ENCODE measurements at regions not wholly inside any gene's neighbourhood (a gene's known extent, or its start where the extent isn't known, plus 50 kb on each side); places are given as distances from the start of the nearest gene placed in this dataset.

- Histone ChIP-seq H3K9me3 (no peaks in the 10 kb centered on the region), H3K4me3 (no peak overlapping the region), H3K36me3 (peaks cover 0 to 5% (median 0%) of the 10 kb centered on the region in 4 donors), H3K27ac (replicated peaks in 1 of 4) (peak overlapping the region in 1 of 4 donors; percentile 41), H3K4me1 (peaks cover 16 to 33% (median 29%) of the 10 kb centered on the region in 4 donors), H3K27me3 (no peaks in the 10 kb centered on the region)
- 38% methylated on average over 1 of the region's 1 CpG for WGBS
- TF ChIP-seq EP300 (IDR thresholded peaks at IDR 0.05): no peak
- TF ChIP-seq POLR2A (IDR thresholded peaks at IDR 0.05; ENCODE audit: low read depth): no peak
- TF ChIP-seq CTCF (IDR thresholded peaks at IDR 0.05): no peak
- DNase-seq (ENCODE audit: extremely low spot score): no peak
- intact Hi-C loops (cut with DNase I): no loop called here
Observed at GRCh38 chr6:22067122-22067521, 229.7 kb downstream of the PRL start.

GRCh38 chr6:22067671-22068070 is 229.2 kb downstream of the PRL start:
- no peak overlapping the region for H3K4me3 ChIP-seq
- intact Hi-C loops (cut with DNase I): no loop called here

DNA sequence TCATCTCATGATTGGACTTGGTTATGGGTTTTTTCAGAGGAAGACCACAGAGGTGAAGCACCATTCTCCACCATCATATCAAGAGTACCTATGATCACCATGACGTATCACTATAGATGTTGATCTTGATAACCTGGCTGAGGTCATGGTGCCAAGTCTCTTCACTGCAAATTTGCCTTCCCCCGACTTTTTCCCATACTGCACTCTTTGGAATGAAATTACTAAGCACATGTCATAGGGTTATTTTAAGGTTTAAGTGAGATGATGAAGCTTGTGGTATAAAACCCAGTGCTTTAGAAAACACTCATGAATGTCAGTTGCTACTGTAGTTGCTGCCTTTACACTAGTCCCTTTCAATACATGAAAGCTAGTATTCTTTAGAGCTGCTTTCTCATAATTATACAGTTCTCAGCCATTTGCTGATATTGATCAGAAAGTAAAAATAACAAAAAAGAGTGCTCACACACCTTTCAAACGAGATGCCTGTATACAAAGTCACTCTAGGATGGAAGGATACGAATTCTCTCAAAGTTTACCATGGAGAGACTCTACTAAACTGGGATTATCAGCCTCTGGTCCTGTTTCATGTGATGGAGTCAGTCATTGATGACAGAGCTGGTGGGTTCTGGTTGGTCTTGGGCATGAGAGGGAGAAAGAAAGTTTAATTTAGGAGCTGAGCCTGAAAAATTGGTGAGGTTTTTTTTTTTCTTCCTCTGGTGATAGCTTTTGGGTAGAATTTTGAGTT is 228.1 kb downstream of the PRL start:
- intact Hi-C loops (cut with DNase I): no loop called here
- H3K27ac ChIP-seq (replicated peaks in 1 of 4): no peak overlapping the region
- no peaks in the 10 kb centered on the region for H3K9me3 ChIP-seq
- H3K27me3 ChIP-seq: no peaks in the 10 kb centered on the region
- 92% methylated on average over 4 of the region's 4 CpGs for WGBS
- DNase-seq (ENCODE audit: extremely low spot score): no peak
- no peak overlapping the region for H3K4me3 ChIP-seq
- no peaks in the 10 kb centered on the region for H3K36me3 ChIP-seq
- H3K4me1 ChIP-seq: peaks cover 19 to 30% (median 28%) of the 10 kb centered on the region in 4 donors
- TF ChIP-seq POLR2AphosphoS5 (IDR thresholded peaks at IDR 0.05) (no peak), EP300 (IDR thresholded peaks at IDR 0.05) (no peak), POLR2A (IDR thresholded peaks at IDR 0.05; ENCODE audit: low read depth) (no peak), CTCF (IDR thresholded peaks at IDR 0.05) (no peak)

More at GRCh38 chr6:22067671-22068070, 229.2 kb downstream of the PRL start:
- TF ChIP-seq EP300 (IDR thresholded peaks at IDR 0.05) (no peak), POLR2AphosphoS5 (IDR thresholded peaks at IDR 0.05) (no peak), CTCF (IDR thresholded peaks at IDR 0.05) (no peak), POLR2A (IDR thresholded peaks at IDR 0.05; ENCODE audit: low read depth) (no peak)
- H3K27ac ChIP-seq (replicated peaks in 1 of 4): no peak overlapping the region
- H3K9me3 ChIP-seq: no peaks in the 10 kb centered on the region
- H3K4me1 ChIP-seq: peaks cover 19 to 33% (median 30%) of the 10 kb centered on the region in 4 donors
- peaks cover 0 to 5% (median 0%) of the 10 kb centered on the region in 4 donors for H3K36me3 ChIP-seq
- DNase-seq (ENCODE audit: extremely low spot score): no peak
- H3K27me3 ChIP-seq: no peaks in the 10 kb centered on the region
- 95% methylated on average over 2 of the region's 2 CpGs for WGBS

DNA sequence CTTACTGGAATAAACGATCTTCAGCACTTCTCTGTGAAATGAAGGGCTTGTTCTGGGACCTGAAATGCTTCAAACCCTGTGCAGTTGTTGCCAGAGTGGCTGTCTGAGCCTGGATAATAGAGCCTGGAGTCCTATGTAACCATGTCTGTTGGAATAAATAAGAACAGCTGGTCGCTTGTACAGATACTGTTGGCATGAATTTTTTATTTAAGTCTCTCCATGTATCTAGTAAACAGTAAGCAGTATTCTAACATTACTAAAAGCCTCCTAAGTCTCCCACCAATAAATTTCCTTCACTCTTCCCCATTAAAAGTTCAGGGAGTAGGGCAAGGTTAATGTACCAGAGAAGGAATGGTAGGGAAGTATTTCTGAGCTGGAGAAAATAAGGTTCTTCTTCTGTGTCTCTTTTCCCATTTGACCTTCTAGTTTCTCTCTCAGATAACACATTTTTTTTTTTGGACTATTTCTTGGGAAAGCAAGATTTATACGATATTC is 227.5 kb downstream of the PRL start:
- no peak overlapping the region for H3K27ac ChIP-seq (replicated peaks in 1 of 4)

More for the DNA sequence above, 227.5 kb downstream of the PRL start:
- WGBS: 78% methylated on average over 3 of the region's 3 CpGs
- Histone ChIP-seq H3K27me3 (no peaks in the 10 kb centered on the region), H3K4me3 (no peak overlapping the region), H3K4me1 (peaks cover 19 to 30% (median 28%) of the 10 kb centered on the region in 4 donors), H3K36me3 (no peaks in the 10 kb centered on the region), H3K9me3 (no peaks in the 10 kb centered on the region)
- intact Hi-C loops (cut with DNase I): no loop called here
- TF ChIP-seq EP300 (IDR thresholded peaks at IDR 0.05): no peak
- TF ChIP-seq POLR2AphosphoS5 (IDR thresholded peaks at IDR 0.05): no peak
- no peak for TF ChIP-seq CTCF (IDR thresholded peaks at IDR 0.05)
- no peak for TF ChIP-seq POLR2A (IDR thresholded peaks at IDR 0.05; ENCODE audit: low read depth)
- DNase-seq (ENCODE audit: extremely low spot score): no peak

Data from esophagus muscularis mucosa (tissue), 4 donors.